GM18907 (cell line): ENCODE measurements at regions not wholly inside any gene's neighbourhood (a gene's known extent, or its start where the extent isn't known, plus 50 kb on each side); places are given as distances from the start of the nearest gene placed in this dataset.

Experiments used
- ATAC-seq: cut with Tn5 transposase; IDR thresholded peaks from one replicate; pipeline ENCODE4 v1.9.1; 2021; ENCODE audit warnings: mild to moderate bottlenecking, moderate library complexity; ENCODE audit not compliant: unreplicated experiment

DNA sequence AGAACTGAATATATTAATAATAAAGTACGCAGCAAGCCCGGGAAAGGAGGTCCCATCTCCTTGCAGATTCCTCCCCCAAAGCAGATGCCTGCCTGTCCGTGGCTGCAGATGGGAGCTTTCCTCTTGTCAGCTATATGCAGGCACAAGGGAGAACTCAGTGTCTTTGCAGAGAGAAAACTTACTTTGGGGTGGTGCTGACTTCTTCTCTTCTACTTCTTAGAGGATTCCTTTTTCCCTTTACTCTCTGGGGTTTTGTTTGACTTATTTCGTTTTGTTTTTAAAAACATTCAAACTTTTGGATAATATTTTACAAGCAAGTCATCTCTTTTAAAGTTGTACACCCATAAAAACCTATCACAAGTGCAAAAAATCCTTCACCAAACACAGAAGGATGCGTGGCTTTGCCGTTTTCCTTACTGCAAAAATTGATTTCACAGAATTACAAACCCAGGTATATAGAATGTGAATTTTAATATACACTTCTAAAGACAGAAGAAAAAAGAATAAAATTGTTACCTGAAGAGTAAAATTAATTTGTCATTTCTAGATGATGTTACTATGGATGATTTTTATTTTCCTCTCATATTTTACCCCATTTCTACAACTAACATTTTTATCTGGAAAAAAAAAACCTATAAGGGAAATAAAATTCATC lies 65.3 kb upstream of the IGF1R start:
- ATAC-seq = no peak

DNA sequence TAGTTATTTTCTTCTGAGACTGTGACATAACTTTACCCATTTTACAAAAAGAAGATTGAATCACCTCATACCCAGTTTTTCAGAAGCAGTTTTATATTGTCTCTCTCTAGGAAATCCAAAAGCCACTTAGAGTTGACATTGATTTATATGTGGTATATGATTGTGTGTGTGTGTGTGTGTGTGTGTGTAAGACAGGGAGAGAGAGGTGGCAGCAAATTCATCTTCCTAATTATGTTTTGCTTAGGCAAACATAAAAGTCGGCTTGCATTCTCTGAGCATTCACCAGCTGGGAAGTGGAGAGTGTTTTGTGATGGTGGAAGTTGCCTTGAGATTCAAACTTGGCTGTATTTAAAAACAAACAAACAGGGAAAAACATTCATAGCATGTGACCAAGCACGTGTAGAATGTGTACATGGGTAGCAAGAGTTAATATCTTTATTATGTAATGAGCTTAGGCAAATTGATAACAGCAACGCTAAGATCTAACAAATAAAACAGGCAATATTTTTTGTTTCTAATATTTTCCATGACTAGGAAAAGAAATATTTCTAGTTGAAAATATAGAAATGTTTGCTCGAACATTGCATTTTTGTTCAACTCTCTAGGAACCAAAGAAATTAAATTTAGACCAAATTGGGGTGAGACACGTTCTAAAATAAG lies 64.4 kb upstream of the IGF1R start:
- no peak for ATAC-seq

DNA sequence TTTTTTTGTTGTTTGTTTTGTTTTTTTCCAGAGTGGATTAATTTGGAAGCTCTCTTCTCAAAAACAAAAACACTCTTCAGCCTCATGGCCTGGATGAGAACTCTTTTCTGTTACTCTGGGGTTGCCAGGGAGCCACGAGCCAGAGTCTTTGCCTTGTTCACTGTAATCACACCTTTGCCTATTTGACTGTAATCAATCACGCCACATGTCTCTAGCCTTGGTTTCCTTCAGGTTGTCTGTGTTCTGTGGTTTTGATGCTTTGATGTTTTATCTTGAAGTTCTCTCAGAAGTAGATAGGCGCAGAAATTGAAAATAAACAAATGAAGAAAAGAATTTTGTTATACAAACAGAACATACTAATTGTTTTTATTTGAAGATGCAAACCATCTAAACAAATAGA lies 62.3 kb upstream of the IGF1R start:
- ATAC-seq = no peak

DNA sequence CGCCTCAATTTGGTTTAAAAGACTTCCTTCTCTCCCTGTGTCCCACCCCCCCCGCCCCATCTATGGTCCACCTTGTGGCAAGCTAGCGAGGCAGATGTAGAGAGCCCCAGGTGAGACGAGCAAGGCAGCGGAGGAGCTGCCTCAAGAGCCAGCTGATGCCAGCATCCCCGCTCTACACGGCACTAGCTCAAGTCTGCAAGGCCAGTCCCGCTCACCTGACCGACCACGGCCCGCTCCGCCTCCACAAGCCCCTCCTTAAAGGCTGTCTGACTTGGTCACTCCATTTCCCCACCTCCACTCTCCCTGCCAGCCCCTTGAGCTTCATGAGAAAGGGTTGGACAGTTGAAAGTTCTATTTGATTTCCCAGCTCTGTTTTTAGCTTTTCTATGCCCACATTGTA lies 56.2 kb upstream of the IGF1R start:
- ATAC-seq = no peak

DNA sequence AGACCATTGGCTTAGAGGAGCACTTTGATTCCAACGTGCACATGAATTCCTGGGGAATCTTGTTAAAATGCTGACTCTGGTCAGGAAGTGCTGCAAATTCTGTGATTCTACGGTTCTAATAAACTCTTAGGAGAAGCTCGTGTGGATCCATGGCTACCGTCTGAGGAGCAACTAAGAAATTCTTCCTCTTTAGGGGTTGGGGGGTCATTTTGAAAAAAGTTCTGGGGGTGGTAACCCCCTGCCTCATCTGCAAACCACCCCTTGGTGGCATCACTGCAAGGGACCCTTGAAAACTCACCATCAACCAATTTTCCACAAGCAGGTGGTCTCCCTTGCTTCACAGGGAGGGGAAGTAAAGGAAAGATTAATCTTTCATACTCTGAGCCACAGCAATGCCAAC lies 52.2 kb upstream of the IGF1R start:
- ATAC-seq = no peak

DNA sequence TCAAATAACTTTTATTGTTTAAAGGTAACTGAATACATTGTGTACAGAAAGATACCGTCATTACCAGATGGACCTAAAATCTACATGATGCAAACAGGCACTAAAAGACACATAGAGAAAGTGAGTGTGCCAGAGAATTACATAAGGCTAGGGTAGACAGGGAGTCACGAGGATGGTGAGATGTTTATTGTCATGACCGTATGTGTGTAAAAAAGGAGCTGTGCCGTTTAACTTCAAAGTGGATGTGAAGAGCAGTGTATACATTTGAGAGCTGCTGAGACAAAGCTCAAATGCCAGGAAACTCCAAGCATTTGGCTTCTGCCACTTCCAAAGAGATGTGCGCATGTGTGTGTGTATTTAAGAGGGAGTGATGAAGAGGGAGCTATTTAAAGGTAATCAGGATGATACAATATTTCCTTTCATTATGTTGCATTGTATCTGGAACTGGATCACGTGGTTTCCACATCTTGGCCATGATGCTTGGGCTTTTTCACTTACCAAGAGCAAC lies 51.4 kb upstream of the IGF1R start:
- no peak for ATAC-seq

DNA sequence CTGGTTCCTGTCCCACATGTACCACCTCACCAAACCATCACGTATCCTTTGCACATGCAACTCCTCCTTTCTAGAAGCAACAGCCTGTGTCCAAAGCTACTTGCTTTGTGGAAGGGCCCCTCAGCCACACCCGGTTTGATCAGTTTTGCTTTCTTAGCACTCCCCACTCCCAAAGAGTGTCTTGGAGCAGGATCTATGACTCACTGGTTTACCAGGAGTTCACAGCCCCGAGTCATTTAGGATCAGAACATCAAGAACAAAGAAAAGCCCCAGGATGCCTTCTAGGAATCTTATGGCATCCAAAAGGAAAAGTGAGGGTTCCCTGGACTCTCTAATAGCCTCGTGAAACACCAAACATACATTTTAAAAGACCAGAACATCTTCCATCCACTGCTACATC lies 50.7 kb upstream of the IGF1R start:
- no peak for ATAC-seq
